Activated CD8-positive, alpha-beta memory T cell treated with anti-CD3 and anti-CD28 coated beads, Interleukin-2, amount 50 U/mL, for 48 hours (primary cell): ENCODE measurements at regions not wholly inside any gene's neighbourhood (a gene's known extent, or its start where the extent isn't known, plus 50 kb on each side); places are given as distances from the start of the nearest gene placed in this dataset.
"Not testable (repeated sequence)": the region's sequence is repeated elsewhere in the genome, so short reads cannot be mapped to it uniquely, and the experiment has no call there.

Experiments used
- DNase-seq: peaks from one replicate; pipeline ENCODE4 v3.0.0-alpha.2; 2020

- DNase-seq: no peak
These were observed 69.5 kb upstream of the KCNAB1 start for GRCh38 chr3:156050918-156051317.

- DNase-seq: no peak
These were observed 68.7 kb upstream of the KCNAB1 start for GRCh38 chr3:156051651-156052050.

GRCh38 chr3:156052115-156052514 is 68.3 kb upstream of the KCNAB1 start:
- DNase-seq: no peak

GRCh38 chr3:156059950-156060501 is 60.4 kb upstream of the KCNAB1 start:
- no peak for DNase-seq

GRCh38 chr3:156068151-156068550 is 52.2 kb upstream of the KCNAB1 start:
- DNase-seq: not testable (repeated sequence)

GRCh38 chr3:156070028-156070427 is 50.4 kb upstream of the KCNAB1 start:
- DNase-seq: no peak
